ENCODE measurements at regions not wholly inside any gene's neighbourhood (a gene's known extent, or its start where the extent isn't known, plus 50 kb on each side); places are given as distances from the start of the nearest gene placed in this dataset.

- DNase-seq = no peak
These were observed 167.1 kb downstream of the SNX19 start for GRCh38 chr11:130749216-130749615.

GRCh38 chr11:130760515-130761125, 155.7 kb downstream of the SNX19 start:
- no peak for DNase-seq

GRCh38 chr11:130761560-130762220, 154.6 kb downstream of the SNX19 start:
- DNase-seq = no peak

- DNase-seq = no peak
These were observed 153.6 kb downstream of the SNX19 start for GRCh38 chr11:130762638-130763037.

GRCh38 chr11:130763087-130763980, 152.9 kb downstream of the SNX19 start:
- DNase-seq = no peak

GRCh38 chr11:130765406-130765805, 150.9 kb downstream of the SNX19 start:
- DNase-seq = no peak

GRCh38 chr11:130765951-130766649, 150.2 kb downstream of the SNX19 start:
- DNase-seq = no peak

GRCh38 chr11:130766650-130767565, 149.4 kb downstream of the SNX19 start:
- DNase-seq = no peak

GRCh38 chr11:130769782-130770535, 146.3 kb downstream of the SNX19 start:
- no peak for DNase-seq

- DNase-seq = no peak
These were observed 144.6 kb downstream of the SNX19 start for GRCh38 chr11:130771708-130772107.

- DNase-seq = no peak
These were observed 143.7 kb downstream of the SNX19 start for GRCh38 chr11:130772266-130773227.

GRCh38 chr11:130773244-130773820, 142.9 kb downstream of the SNX19 start:
- no peak for DNase-seq

- no peak for DNase-seq
These were observed 141.6 kb downstream of the SNX19 start for GRCh38 chr11:130774703-130775102.

- no peak for DNase-seq
These were observed 140.8 kb downstream of the SNX19 start for GRCh38 chr11:130775306-130776060.

- DNase-seq = no peak
These were observed 140.2 kb downstream of the SNX19 start for GRCh38 chr11:130776061-130776419.

- no peak for DNase-seq
These were observed 138.3 kb downstream of the SNX19 start for GRCh38 chr11:130778026-130778425.

GRCh38 chr11:130778705-130779104, 137.6 kb downstream of the SNX19 start:
- DNase-seq = no peak

GRCh38 chr11:130779267-130779666, 137.0 kb downstream of the SNX19 start:
- no peak for DNase-seq

- no peak for DNase-seq
These were observed 136.3 kb downstream of the SNX19 start for GRCh38 chr11:130779943-130780342.
